ENCODE measurements at regions not wholly inside any gene's neighbourhood (a gene's known extent, or its start where the extent isn't known, plus 50 kb on each side); places are given as distances from the start of the nearest gene placed in this dataset.

- DNase-seq: no peak
Measured at GRCh38 chr10:130434446-130435385, 298.5 kb downstream of the GLRX3 start.

- no peak for DNase-seq
Measured at GRCh38 chr10:130435961-130436360, 299.8 kb downstream of the GLRX3 start.

GRCh38 chr10:130438861-130439260 is 302.7 kb downstream of the GLRX3 start:
- DNase-seq: no peak

GRCh38 chr10:130439766-130440165 is 303.6 kb downstream of the GLRX3 start:
- DNase-seq: no peak

- DNase-seq: no peak
Measured at GRCh38 chr10:130440494-130440893, 304.3 kb downstream of the GLRX3 start.

GRCh38 chr10:130440971-130441370 is 304.8 kb downstream of the GLRX3 start:
- DNase-seq: no peak

- no peak for DNase-seq
Measured at GRCh38 chr10:130443066-130443465, 306.9 kb downstream of the GLRX3 start.

GRCh38 chr10:130453036-130453720 is 317.0 kb downstream of the GLRX3 start:
- no peak for DNase-seq

GRCh38 chr10:130453721-130454542 is 317.7 kb downstream of the GLRX3 start:
- no peak for DNase-seq

- DNase-seq: no peak
Measured at GRCh38 chr10:130454543-130455000, 318.4 kb downstream of the GLRX3 start.

- no peak for DNase-seq
Measured at GRCh38 chr10:130455111-130455695, 319.0 kb downstream of the GLRX3 start.

- no peak for DNase-seq
Measured at GRCh38 chr10:130455791-130456190, 319.6 kb downstream of the GLRX3 start.

GRCh38 chr10:130456616-130457015 is 320.4 kb downstream of the GLRX3 start:
- no peak for DNase-seq

GRCh38 chr10:130458509-130458908 is 322.3 kb downstream of the GLRX3 start:
- no peak for DNase-seq

- no peak for DNase-seq
Measured at GRCh38 chr10:130459011-130459410, 322.8 kb downstream of the GLRX3 start.

- no peak for DNase-seq
Measured at GRCh38 chr10:130459851-130460490, 323.8 kb downstream of the GLRX3 start.

- no peak for DNase-seq
Measured at GRCh38 chr10:130461631-130462030, 325.4 kb downstream of the GLRX3 start.

GRCh38 chr10:130463104-130463875 is 327.1 kb downstream of the GLRX3 start:
- no peak for DNase-seq

- DNase-seq: no peak
Measured at GRCh38 chr10:130463876-130464364, 327.7 kb downstream of the GLRX3 start.

GRCh38 chr10:130464426-130464825 is 328.2 kb downstream of the GLRX3 start:
- DNase-seq: no peak
